IMR-90 (cell line): ENCODE measurements at regions not wholly inside any gene's neighbourhood (a gene's known extent, or its start where the extent isn't known, plus 50 kb on each side); places are given as distances from the start of the nearest gene placed in this dataset.

ENCODE experiments used
- ATAC-seq: fragments of 200-7000 bp; cut with Tn5 transposase; 2 replicates; pipeline ENCODE4 v1.9.1; 2020; ENCODE audit warnings: low read depth, mild to moderate bottlenecking, moderate library complexity
- BruUV-seq: library from RNA; stranded (reverse); fragments of 400-500 nt; replicated peaks from 2 replicates; lab custom pipeline; 2021; lab: Mats Ljungman, UMichigan
- CTCF ChIA-PET: fragments of 300-600 bp; formaldehyde crosslinking; extraction: SDS; loops from one replicate; lab custom pipeline; 2021; ENCODE audit warnings: antibody characterized with exemption; lab: Yijun Ruan, JAX
- POLR2A ChIA-PET: fragments of 300-600 bp; sonication (Branson Sonifier 250); formaldehyde crosslinking; loops from one replicate; lab custom pipeline; 2022; ENCODE audit warnings: antibody characterized with exemption; ENCODE audit not compliant: unreplicated experiment; lab: Charles Lee
- DNase-seq: peaks from one replicate; pipeline ENCODE4 v3.0.0; 2013
- H2AFZ ChIP-seq: replicated peaks from 2 replicates; pipeline ENCODE3; 2013; ENCODE audit warnings: low read length, mild to moderate bottlenecking; ENCODE audit not compliant: poor library complexity
- H2AK5ac ChIP-seq: 2 replicates; pipeline ENCODE4 v1.6.1; 2013; ENCODE audit warnings: low read depth, low read length, inconsistent platforms
- H2AK9ac ChIP-seq: replicated peaks from 2 replicates; pipeline ENCODE3; 2013; ENCODE audit warnings: mild to moderate bottlenecking, low read depth, low read length, moderate library complexity; ENCODE audit not compliant: poor library complexity
- H2BK120ac ChIP-seq: 2 replicates; pipeline ENCODE4 v1.6.1; 2013; ENCODE audit warnings: low read depth, low read length, inconsistent platforms
- H2BK15ac ChIP-seq: 3 replicates; pipeline ENCODE4 v1.6.1; 2013; ENCODE audit warnings: low read depth, low read length, inconsistent platforms
- H2BK20ac ChIP-seq: 2 replicates; pipeline ENCODE4 v1.6.1; 2013; ENCODE audit warnings: low read depth, mild to moderate bottlenecking, inconsistent platforms, low read length, moderate library complexity
- H2BK5ac ChIP-seq: 2 replicates; pipeline ENCODE4 v1.6.1; 2013; ENCODE audit warnings: mild to moderate bottlenecking, low read depth, low read length, inconsistent platforms; ENCODE audit not compliant: poor library complexity, severe bottlenecking
- H3K14ac ChIP-seq: replicated peaks from 2 replicates; pipeline ENCODE4 v1.6.1; 2013; ENCODE audit warnings: low read depth, low read length, inconsistent platforms
- H3K18ac ChIP-seq: 2 replicates; pipeline ENCODE4 v1.6.1; 2013; ENCODE audit warnings: low read depth, low read length, control low read depth
- H3K23ac ChIP-seq: 2 replicates; pipeline ENCODE4 v1.6.1; 2013; ENCODE audit warnings: low read depth, low read length, inconsistent platforms
- H3K27ac ChIP-seq: 2 replicates; pipeline ENCODE4 v1.5.1; 2013; ENCODE audit warnings: mild to moderate bottlenecking, control low read depth, low read length; ENCODE audit not compliant: insufficient read depth
- H3K27me3 ChIP-seq: 2 replicates; pipeline ENCODE4 v1.6.1; 2013; ENCODE audit warnings: low read length; ENCODE audit not compliant: control insufficient read depth, insufficient read depth
- H3K36me3 ChIP-seq: 2 replicates; pipeline ENCODE4 v1.6.1; 2013; ENCODE audit warnings: low read length, mixed read lengths; ENCODE audit not compliant: control insufficient read depth, insufficient read depth
- H3K4ac ChIP-seq: 2 replicates; pipeline ENCODE4 v1.6.1; 2013; ENCODE audit warnings: low read depth, low read length, inconsistent platforms
- H3K4me1 ChIP-seq: 2 replicates; pipeline ENCODE4 v1.6.1; 2013; ENCODE audit warnings: low read length, mixed read lengths; ENCODE audit not compliant: control insufficient read depth, insufficient read depth
- H3K4me2 ChIP-seq: 2 replicates; pipeline ENCODE4 v1.6.1; 2013; ENCODE audit warnings: low read depth, mild to moderate bottlenecking, control low read depth, low read length, moderate library complexity
- H3K4me3 ChIP-seq: 2 replicates; pipeline ENCODE4 v1.5.1; 2013; ENCODE audit warnings: low read depth, mild to moderate bottlenecking, control low read depth, low read length, moderate library complexity; ENCODE audit not compliant: insufficient read depth
- H3K56ac ChIP-seq: 2 replicates; pipeline ENCODE4 v1.6.1; 2013; ENCODE audit warnings: low read length, inconsistent platforms; ENCODE audit not compliant: insufficient read depth; ENCODE audit errors: extremely low read depth
- H3K79me1 ChIP-seq, 2 experiments: 2 replicates each; pipeline ENCODE4 v1.6.1; 2013; ENCODE audit warnings: low read length in 2 of 2, inconsistent platforms in 1 of 2, low read depth in 1 of 2
- H3K9ac ChIP-seq: 2 replicates; pipeline ENCODE4 v1.6.1; 2013; ENCODE audit warnings: low read depth, low read length, control low read depth
- H3K9me1 ChIP-seq: 2 replicates; pipeline ENCODE4 v1.6.1; 2013; ENCODE audit warnings: low read length, inconsistent platforms; ENCODE audit not compliant: insufficient read depth
- H3K9me3 ChIP-seq: 2 replicates; pipeline ENCODE4 v1.6.1; 2013; ENCODE audit warnings: low read length; ENCODE audit not compliant: control insufficient read depth, insufficient read depth
- H4K20me1 ChIP-seq: 2 replicates; pipeline ENCODE4 v1.6.1; 2013; ENCODE audit warnings: low read length, inconsistent platforms; ENCODE audit not compliant: insufficient read depth
- H4K5ac ChIP-seq: 2 replicates; pipeline ENCODE4 v1.6.1; 2013; ENCODE audit warnings: mild to moderate bottlenecking, low read depth, low read length, control low read depth
- H4K8ac ChIP-seq, 2 experiments: 2 replicates each; pipeline ENCODE4 v1.6.1; 2013; ENCODE audit warnings: low read depth in 2 of 2, low read length in 2 of 2, control low read depth in 1 of 2, inconsistent platforms in 1 of 2
- H4K91ac ChIP-seq: 2 replicates; pipeline ENCODE4 v1.6.1; 2013; ENCODE audit warnings: low read depth, low read length, inconsistent platforms; ENCODE audit not compliant: insufficient read depth
- BHLHE40 ChIP-seq: fragments of 150-350 bp; IDR thresholded peaks from 2 replicates; pipeline ENCODE4 v1.6.1; 2016; ENCODE audit warnings: mild to moderate bottlenecking, low read depth, low read length
- CHD1 ChIP-seq: IDR thresholded peaks from 2 replicates; pipeline ENCODE4 v1.6.1; 2012; ENCODE audit warnings: low read depth, low read length, improper control_type of control experiment
- FOS ChIP-seq: fragments of 150-350 bp; IDR thresholded peaks from 2 replicates; pipeline ENCODE4 v1.6.1; 2016; ENCODE audit warnings: low read depth, low read length
- MAFK ChIP-seq: IDR thresholded peaks from 2 replicates; pipeline ENCODE4 v1.6.1; 2012; ENCODE audit warnings: low read depth, low read length, improper control_type of control experiment
- MAZ ChIP-seq: IDR thresholded peaks from 2 replicates; pipeline ENCODE4 v1.6.1; 2012; ENCODE audit warnings: low read depth, mild to moderate bottlenecking, low read length, improper control_type of control experiment, moderate library complexity, borderline replicate concordance
- MXI1 ChIP-seq: IDR thresholded peaks from 2 replicates; pipeline ENCODE4 v1.6.1; 2012; ENCODE audit warnings: low read depth, mild to moderate bottlenecking, low read length, moderate library complexity, borderline replicate concordance
- NFE2L2 ChIP-seq: fragments of 150-350 bp; IDR thresholded peaks from 2 replicates; pipeline ENCODE4 v1.6.1; 2016; ENCODE audit warnings: low read depth, mild to moderate bottlenecking, low read length
- POLR2A ChIP-seq: IDR thresholded peaks from 2 replicates; pipeline ENCODE4 v1.6.1; 2012; ENCODE audit warnings: mild to moderate bottlenecking, low read depth, low read length
- RAD21 ChIP-seq: IDR thresholded peaks from 2 replicates; pipeline ENCODE4 v1.6.1; 2012; ENCODE audit warnings: low read length, improper control_type of control experiment
- RCOR1 ChIP-seq: IDR thresholded peaks from 2 replicates; pipeline ENCODE4 v1.6.1; 2012; ENCODE audit warnings: mild to moderate bottlenecking, low read length, improper control_type of control experiment; ENCODE audit not compliant: insufficient replicate concordance
- RFX5 ChIP-seq: IDR thresholded peaks from 2 replicates; pipeline ENCODE4 v1.8.0; 2012; ENCODE audit warnings: low read depth, mild to moderate bottlenecking, low read length, moderate library complexity
- SMC3 ChIP-seq: fragments of 150-350 bp; IDR thresholded peaks from 2 replicates; pipeline ENCODE4 v1.6.1; 2016; ENCODE audit warnings: low read depth, mild to moderate bottlenecking, antibody characterized with exemption, low read length, moderate library complexity
- WGBS, 2 experiments: methylation state at CpG; one replicate each; pipeline versions ENCODE4 v1.1.5 to v1.1.7; 2013; ENCODE audit warnings: missing lambda C conversion rate in 2 of 2; ENCODE audit not compliant: insufficient read length in 1 of 2; ENCODE audit errors: extremely low coverage in 2 of 2; 5-methylcytosine and 5-hydroxymethylcytosine counted together
- dilution Hi-C: fragments of 300-500 bp; cut with HindIII; formaldehyde crosslinking; loops from one replicate; pipeline ENCODE4 v1.14.3; 2018; ENCODE audit warnings: low sequenced_read_pairs; ENCODE audit not compliant: unreplicated experiment
- in situ Hi-C: fragments of 300-500 bp; cut with MboI; formaldehyde crosslinking; loops from 3 replicates; pipeline ENCODE4 v1.14.3; 2019; ENCODE audit warnings: low sequenced_read_pairs, inconsistent platforms, mixed read lengths
- intact Hi-C: fragments of 100-400 bp; cut with micrococcal nuclease; formaldehyde crosslinking; loops from 2 replicates; pipeline ENCODE4 v1.10.0; 2022
- TF ChIP-seq, protein P1 (sequence below): fragments of 150-350 bp; IDR thresholded peaks from 2 replicates; pipeline ENCODE4 v1.6.1; 2017; ENCODE audit warnings: mild to moderate bottlenecking, antibody characterized with exemption, low read length, low read depth
- TF ChIP-seq, protein P2 (sequence below): fragments of 150-350 bp; IDR thresholded peaks from 2 replicates; pipeline ENCODE4 v1.6.1; 2016; ENCODE audit warnings: low read depth, mild to moderate bottlenecking, low read length, moderate library complexity, borderline replicate concordance

DNA sequence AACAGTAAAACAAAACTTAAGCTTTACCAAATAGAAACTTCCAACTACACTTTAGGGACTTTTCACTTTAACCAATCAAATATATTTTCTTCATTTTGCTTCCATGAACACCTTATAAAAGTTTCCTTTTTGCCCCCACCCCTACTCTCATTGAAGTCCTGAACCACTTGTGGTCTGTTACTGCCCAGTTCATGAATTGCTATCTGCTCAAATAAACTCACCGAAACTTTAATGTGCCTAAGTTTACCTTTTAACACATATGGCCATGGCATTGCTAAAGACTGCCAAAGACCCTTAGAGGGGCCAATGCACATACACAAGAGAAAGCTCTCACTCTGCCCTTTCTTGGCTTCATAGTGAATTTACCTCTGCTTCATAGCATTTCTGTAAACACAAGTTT lies 195.3 kb downstream of the RND3 start:
- CTCF ChIA-PET, result no interaction called here
- ATAC-seq (no peak), DNase-seq (no peak)
- 100% methylated on average over 1 of the region's 1 CpG; no CpG with 5 or more reads in 1 of the 2 experiments for WGBS, 2 experiments
- Histone ChIP-seq H3K79me1 (no peaks in the 10 kb centered on the region), H3K56ac (no peak overlapping the region), H3K27ac (no peak overlapping the region), H3K23ac (no peak overlapping the region), H2AK5ac (no peak overlapping the region), H4K5ac (no peak overlapping the region), H3K36me3 (no peaks in the 10 kb centered on the region), H2AK9ac (no peak overlapping the region), H2BK15ac (no peak overlapping the region), H2BK20ac (no peak overlapping the region), H4K91ac (no peak overlapping the region), H3K4me3 (no peak overlapping the region), H2BK5ac (no peak overlapping the region), H3K9ac (no peak overlapping the region), H2AFZ (no peak overlapping the region), H3K9me1 (no peaks in the 10 kb centered on the region), H4K8ac (no peak overlapping the region), H3K18ac (no peak overlapping the region), H3K4me1 (no peaks in the 10 kb centered on the region), H3K4me2 (no peak overlapping the region), H4K20me1 (no peaks in the 10 kb centered on the region), H3K14ac (no peak overlapping the region), H2BK120ac (no peak overlapping the region), H3K27me3 (no peaks in the 10 kb centered on the region), H3K9me3 (no peaks in the 10 kb centered on the region), H3K4ac (no peak overlapping the region)
- in situ Hi-C loops, result no loop called here
- TF ChIP-seq, protein P1, sequence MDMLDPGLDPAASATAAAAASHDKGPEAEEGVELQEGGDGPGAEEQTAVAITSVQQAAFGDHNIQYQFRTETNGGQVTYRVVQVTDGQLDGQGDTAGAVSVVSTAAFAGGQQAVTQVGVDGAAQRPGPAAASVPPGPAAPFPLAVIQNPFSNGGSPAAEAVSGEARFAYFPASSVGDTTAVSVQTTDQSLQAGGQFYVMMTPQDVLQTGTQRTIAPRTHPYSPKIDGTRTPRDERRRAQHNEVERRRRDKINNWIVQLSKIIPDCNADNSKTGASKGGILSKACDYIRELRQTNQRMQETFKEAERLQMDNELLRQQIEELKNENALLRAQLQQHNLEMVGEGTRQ, result no peak
- TF ChIP-seq RFX5 (no peak), RCOR1 (no peak), POLR2A (no peak), MAZ (no peak), MXI1 (no peak), BHLHE40 (no peak), RAD21 (no peak), MAFK (no peak), NFE2L2 (no peak), FOS (no peak), SMC3 (no peak), CHD1 (no peak)
- TF ChIP-seq, protein P2, sequence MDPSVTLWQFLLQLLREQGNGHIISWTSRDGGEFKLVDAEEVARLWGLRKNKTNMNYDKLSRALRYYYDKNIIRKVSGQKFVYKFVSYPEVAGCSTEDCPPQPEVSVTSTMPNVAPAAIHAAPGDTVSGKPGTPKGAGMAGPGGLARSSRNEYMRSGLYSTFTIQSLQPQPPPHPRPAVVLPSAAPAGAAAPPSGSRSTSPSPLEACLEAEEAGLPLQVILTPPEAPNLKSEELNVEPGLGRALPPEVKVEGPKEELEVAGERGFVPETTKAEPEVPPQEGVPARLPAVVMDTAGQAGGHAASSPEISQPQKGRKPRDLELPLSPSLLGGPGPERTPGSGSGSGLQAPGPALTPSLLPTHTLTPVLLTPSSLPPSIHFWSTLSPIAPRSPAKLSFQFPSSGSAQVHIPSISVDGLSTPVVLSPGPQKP, result no peak
- BruUV-seq, result no TSS peak
- intact Hi-C loops, result loop anchor here (5.0 kb wide), 1 partner anchor 50 kb away; no protein-coding TSS in a partner anchor
- dilution Hi-C loops, result no loop called here
- POLR2A ChIA-PET, result no interaction called here
